Neural cell (in vitro differentiated cells): ENCODE measurements at regions not wholly inside any gene's neighbourhood (a gene's known extent, or its start where the extent isn't known, plus 50 kb on each side); places are given as distances from the start of the nearest gene placed in this dataset.

ENCODE experiments used
- H2AFZ ChIP-seq: fragments of 200-600, 300-800 bp; sonication (generic), shearing (Covaris generic); 2 replicates; pipeline ENCODE4 v1.6.0; 2014; ENCODE audit warnings: low read depth, mild to moderate bottlenecking, antibody characterized with exemption, low read length, moderate library complexity
- H3F3A ChIP-seq: fragments of 200-600 bp; shearing (Covaris generic); 2 replicates; pipeline ENCODE4 v1.6.1; 2016; ENCODE audit warnings: mild to moderate bottlenecking, moderate library complexity, mixed read lengths, antibody characterized with exemption, low read length; ENCODE audit not compliant: insufficient read depth, poor library complexity, severe bottlenecking
- H3K27ac ChIP-seq: fragments of 200-600, 300-800 bp; sonication (generic), shearing (Covaris generic); 2 replicates; pipeline ENCODE4 v1.5.1; 2014; ENCODE audit warnings: mild to moderate bottlenecking, low read length, moderate library complexity
- H3K27me3 ChIP-seq: fragments of 300-800, 200-600 bp; sonication (generic), shearing (Covaris generic); 2 replicates; pipeline ENCODE4 v1.6.0; 2014; ENCODE audit warnings: mild to moderate bottlenecking, low read depth, low read length, moderate library complexity; ENCODE audit not compliant: insufficient read depth
- H3K36me3 ChIP-seq: fragments of 300-800, 200-600 bp; sonication (generic), shearing (Covaris generic); 2 replicates; pipeline ENCODE4 v1.5.1; 2014; ENCODE audit warnings: mild to moderate bottlenecking, antibody characterized with exemption, low read length, moderate library complexity; ENCODE audit not compliant: insufficient read depth
- H3K4me2 ChIP-seq: fragments of 300-800, 200-600 bp; sonication (generic), shearing (Covaris generic); 2 replicates; pipeline ENCODE4 v1.6.0; 2014; ENCODE audit warnings: mild to moderate bottlenecking, low read length
- H3K4me3 ChIP-seq: fragments of 300-800, 200-600 bp; sonication (generic), shearing (Covaris generic); 2 replicates; pipeline ENCODE4 v1.5.1; 2014; ENCODE audit warnings: mild to moderate bottlenecking, low read length, moderate library complexity
- H3K79me2 ChIP-seq: fragments of 200-600 bp; shearing (Covaris generic); replicated peaks from 2 replicates; pipeline ENCODE4 v1.6.0; 2014; ENCODE audit warnings: mild to moderate bottlenecking, low read length, moderate library complexity; ENCODE audit not compliant: insufficient read depth
- H3K9ac ChIP-seq: fragments of 300-800, 200-600 bp; sonication (generic), shearing (Covaris generic); 2 replicates; pipeline ENCODE4 v1.6.1; 2016; ENCODE audit warnings: mild to moderate bottlenecking, low read length, mixed read lengths
- H3K9me2 ChIP-seq: fragments of 200-600 bp; shearing (Covaris generic); 2 replicates; pipeline ENCODE4 v1.6.1; 2016; ENCODE audit warnings: mild to moderate bottlenecking, low read length, mixed read lengths; ENCODE audit not compliant: insufficient read depth
- H3K9me3 ChIP-seq: fragments of 200-600, 300-800 bp; sonication (generic), shearing (Covaris generic); 2 replicates; pipeline ENCODE4 v1.6.1; 2016; ENCODE audit warnings: mild to moderate bottlenecking, mixed run types, low read length, moderate library complexity, mixed read lengths
- H4K20me1 ChIP-seq: fragments of 200-600 bp; shearing (Covaris generic); 2 replicates; pipeline ENCODE4 v1.6.1; 2016; ENCODE audit warnings: mild to moderate bottlenecking, mixed run types; ENCODE audit not compliant: insufficient read depth
- EP300 ChIP-seq: fragments of 450-650 bp; conservative IDR thresholded peaks from 2 replicates; pipeline ENCODE4 v1.6.1; 2014; ENCODE audit warnings: antibody characterized with exemption, mild to moderate bottlenecking, moderate library complexity; ENCODE audit not compliant: poor library complexity, severe bottlenecking
- EZH2 ChIP-seq: fragments of 200-600, 300-800 bp; shearing (Covaris generic), sonication (generic); IDR thresholded peaks from 2 replicates; pipeline ENCODE4 v1.6.1; 2014; ENCODE audit warnings: antibody characterized with exemption, low read length, borderline replicate concordance, mild to moderate bottlenecking; ENCODE audit not compliant: insufficient read depth, poor library complexity, severe bottlenecking
- MXI1 ChIP-seq: fragments of 450-650 bp; conservative IDR thresholded peaks from 2 replicates; pipeline ENCODE4 v1.6.1; 2014; ENCODE audit warnings: antibody characterized with exemption, mild to moderate bottlenecking; ENCODE audit not compliant: poor library complexity, severe bottlenecking
- POLR2AphosphoS5 ChIP-seq: IDR thresholded peaks from 2 replicates; pipeline ENCODE4 v1.6.1; 2012
- RAD21 ChIP-seq: fragments of 450-650 bp; conservative IDR thresholded peaks from 2 replicates; pipeline ENCODE4 v1.6.1; 2014; ENCODE audit warnings: antibody characterized with exemption, mild to moderate bottlenecking, moderate library complexity
- SMC3 ChIP-seq: fragments of 450-650 bp; conservative IDR thresholded peaks from 2 replicates; pipeline ENCODE4 v1.6.1; 2014; ENCODE audit warnings: antibody characterized with exemption, mild to moderate bottlenecking, moderate library complexity; ENCODE audit not compliant: poor library complexity
- TAF1 ChIP-seq: IDR thresholded peaks from 2 replicates; pipeline ENCODE4 v1.6.1; 2012; ENCODE audit warnings: low read depth
- TF ChIP-seq, protein P1 (sequence below): IDR thresholded peaks from 2 replicates; pipeline ENCODE4 v1.6.1; 2012; ENCODE audit warnings: borderline replicate concordance
- TF ChIP-seq, protein P2 (sequence below): fragments of 450-650 bp; IDR thresholded peaks from 2 replicates; pipeline ENCODE4 v1.5.1; 2014; ENCODE audit warnings: antibody characterized with exemption, mild to moderate bottlenecking, moderate library complexity; ENCODE audit not compliant: poor library complexity, severe bottlenecking

DNA sequence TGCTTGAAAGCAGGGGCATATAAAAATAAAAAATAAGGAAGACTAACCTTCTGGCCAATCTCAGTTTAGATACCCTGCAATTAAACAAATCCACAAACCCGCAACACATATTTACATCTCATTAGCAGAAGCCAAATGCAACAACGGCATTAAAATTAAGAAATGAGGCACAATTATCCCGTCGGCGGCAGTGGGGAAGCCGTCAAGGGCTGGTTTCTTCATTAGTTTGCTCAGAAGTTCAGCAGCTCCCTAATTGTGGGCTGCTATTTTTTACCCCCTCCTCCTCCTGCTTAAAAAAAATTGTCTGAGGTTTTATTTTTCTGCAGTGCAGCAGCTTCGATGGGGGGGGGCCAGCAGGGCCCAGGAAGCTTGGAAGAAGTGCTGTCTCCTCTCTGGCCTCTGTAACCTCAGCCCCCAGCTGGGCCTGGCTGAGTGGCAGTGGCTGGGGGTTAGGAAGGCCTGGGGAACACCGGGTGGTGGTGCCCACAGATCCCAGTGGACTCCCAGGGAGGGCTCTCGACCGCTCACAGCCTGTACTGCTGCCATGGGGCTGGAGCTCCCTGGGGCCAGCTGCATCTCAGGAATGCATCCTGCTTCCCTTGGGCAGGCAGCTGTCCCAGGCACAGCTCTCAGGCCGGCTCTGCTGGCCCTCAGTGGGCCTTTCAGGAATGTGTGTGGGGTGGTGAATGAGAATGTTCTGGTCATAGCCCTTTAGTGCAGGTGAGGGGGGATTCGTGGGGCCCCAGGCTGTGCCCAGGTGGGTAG, 148.7 kb upstream of the B3GAT1 start:
- Histone ChIP-seq H3K27ac (no peak overlapping the region), H3K36me3 (no peaks in the 10 kb centered on the region), H3K4me2 (no peak overlapping the region), H3K9me2 (no peaks in the 10 kb centered on the region), H4K20me1 (no peaks in the 10 kb centered on the region), H3K79me2 (no peaks in the 10 kb centered on the region), H3K9me3 (no peaks in the 10 kb centered on the region), H2AFZ (no peak overlapping the region), H3K27me3 (no peaks in the 10 kb centered on the region), H3K9ac (no peak overlapping the region), H3K4me3 (no peak overlapping the region), H3F3A (no peaks in the 10 kb centered on the region)
- TF ChIP-seq EZH2 = no peak
- no peak for TF ChIP-seq TAF1
- TF ChIP-seq, protein P1, sequence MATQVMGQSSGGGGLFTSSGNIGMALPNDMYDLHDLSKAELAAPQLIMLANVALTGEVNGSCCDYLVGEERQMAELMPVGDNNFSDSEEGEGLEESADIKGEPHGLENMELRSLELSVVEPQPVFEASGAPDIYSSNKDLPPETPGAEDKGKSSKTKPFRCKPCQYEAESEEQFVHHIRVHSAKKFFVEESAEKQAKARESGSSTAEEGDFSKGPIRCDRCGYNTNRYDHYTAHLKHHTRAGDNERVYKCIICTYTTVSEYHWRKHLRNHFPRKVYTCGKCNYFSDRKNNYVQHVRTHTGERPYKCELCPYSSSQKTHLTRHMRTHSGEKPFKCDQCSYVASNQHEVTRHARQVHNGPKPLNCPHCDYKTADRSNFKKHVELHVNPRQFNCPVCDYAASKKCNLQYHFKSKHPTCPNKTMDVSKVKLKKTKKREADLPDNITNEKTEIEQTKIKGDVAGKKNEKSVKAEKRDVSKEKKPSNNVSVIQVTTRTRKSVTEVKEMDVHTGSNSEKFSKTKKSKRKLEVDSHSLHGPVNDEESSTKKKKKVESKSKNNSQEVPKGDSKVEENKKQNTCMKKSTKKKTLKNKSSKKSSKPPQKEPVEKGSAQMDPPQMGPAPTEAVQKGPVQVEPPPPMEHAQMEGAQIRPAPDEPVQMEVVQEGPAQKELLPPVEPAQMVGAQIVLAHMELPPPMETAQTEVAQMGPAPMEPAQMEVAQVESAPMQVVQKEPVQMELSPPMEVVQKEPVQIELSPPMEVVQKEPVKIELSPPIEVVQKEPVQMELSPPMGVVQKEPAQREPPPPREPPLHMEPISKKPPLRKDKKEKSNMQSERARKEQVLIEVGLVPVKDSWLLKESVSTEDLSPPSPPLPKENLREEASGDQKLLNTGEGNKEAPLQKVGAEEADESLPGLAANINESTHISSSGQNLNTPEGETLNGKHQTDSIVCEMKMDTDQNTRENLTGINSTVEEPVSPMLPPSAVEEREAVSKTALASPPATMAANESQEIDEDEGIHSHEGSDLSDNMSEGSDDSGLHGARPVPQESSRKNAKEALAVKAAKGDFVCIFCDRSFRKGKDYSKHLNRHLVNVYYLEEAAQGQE = no peak
- no peak for TF ChIP-seq MXI1
- TF ChIP-seq, protein P2, sequence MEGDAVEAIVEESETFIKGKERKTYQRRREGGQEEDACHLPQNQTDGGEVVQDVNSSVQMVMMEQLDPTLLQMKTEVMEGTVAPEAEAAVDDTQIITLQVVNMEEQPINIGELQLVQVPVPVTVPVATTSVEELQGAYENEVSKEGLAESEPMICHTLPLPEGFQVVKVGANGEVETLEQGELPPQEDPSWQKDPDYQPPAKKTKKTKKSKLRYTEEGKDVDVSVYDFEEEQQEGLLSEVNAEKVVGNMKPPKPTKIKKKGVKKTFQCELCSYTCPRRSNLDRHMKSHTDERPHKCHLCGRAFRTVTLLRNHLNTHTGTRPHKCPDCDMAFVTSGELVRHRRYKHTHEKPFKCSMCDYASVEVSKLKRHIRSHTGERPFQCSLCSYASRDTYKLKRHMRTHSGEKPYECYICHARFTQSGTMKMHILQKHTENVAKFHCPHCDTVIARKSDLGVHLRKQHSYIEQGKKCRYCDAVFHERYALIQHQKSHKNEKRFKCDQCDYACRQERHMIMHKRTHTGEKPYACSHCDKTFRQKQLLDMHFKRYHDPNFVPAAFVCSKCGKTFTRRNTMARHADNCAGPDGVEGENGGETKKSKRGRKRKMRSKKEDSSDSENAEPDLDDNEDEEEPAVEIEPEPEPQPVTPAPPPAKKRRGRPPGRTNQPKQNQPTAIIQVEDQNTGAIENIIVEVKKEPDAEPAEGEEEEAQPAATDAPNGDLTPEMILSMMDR = no peak
- TF ChIP-seq RAD21 = no peak
- no peak for TF ChIP-seq SMC3
- TF ChIP-seq POLR2AphosphoS5 = no peak
- no peak for TF ChIP-seq EP300

DNA sequence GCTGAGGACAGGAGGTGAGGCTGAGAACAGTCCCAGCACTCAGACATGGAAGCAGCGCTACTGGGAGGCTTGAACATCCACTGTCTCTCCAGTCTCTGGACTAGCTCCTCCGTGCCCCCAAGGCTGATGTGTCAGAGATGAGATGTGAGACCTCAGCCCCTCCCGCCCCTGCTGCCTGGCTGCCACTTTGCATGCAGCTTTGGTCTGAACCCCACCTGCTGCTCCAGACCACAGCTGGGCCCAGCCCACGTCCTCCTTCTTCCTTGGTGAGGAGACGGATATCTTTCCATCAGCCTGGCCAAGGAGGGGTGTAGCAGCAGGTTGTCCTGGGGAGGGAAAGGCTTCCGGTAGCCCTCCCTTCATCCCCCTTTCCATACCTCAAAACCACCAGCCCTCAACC, 148.0 kb upstream of the B3GAT1 start:
- H3K79me2 ChIP-seq = no peaks in the 10 kb centered on the region
- H3K9me2 ChIP-seq = no peaks in the 10 kb centered on the region
- H3K9me3 ChIP-seq = no peaks in the 10 kb centered on the region
- no peaks in the 10 kb centered on the region for H3K36me3 ChIP-seq
- H3K27ac ChIP-seq = no peak overlapping the region
- H3K4me2 ChIP-seq = no peak overlapping the region
- TF ChIP-seq MXI1 (no peak), TAF1 (no peak), POLR2AphosphoS5 (no peak), RAD21 (no peak), EZH2 (no peak), SMC3 (no peak), EP300 (no peak)
- TF ChIP-seq, protein P1 = no peak
- TF ChIP-seq, protein P2 = no peak
- H2AFZ ChIP-seq = no peak overlapping the region
- no peak overlapping the region for H3K9ac ChIP-seq
- H4K20me1 ChIP-seq = no peaks in the 10 kb centered on the region
- no peak overlapping the region for H3K4me3 ChIP-seq
- H3K27me3 ChIP-seq = no peaks in the 10 kb centered on the region
- no peaks in the 10 kb centered on the region for H3F3A ChIP-seq
